Gastroesophageal sphincter (tissue), 3 donors: ENCODE measurements at regions not wholly inside any gene's neighbourhood (a gene's known extent, or its start where the extent isn't known, plus 50 kb on each side); places are given as distances from the start of the nearest gene placed in this dataset.

ENCODE experiments used
- POLR2A ChIP-seq, 2 donors: fragments of 450-650 bp; IDR thresholded peaks; one replicate each; pipeline ENCODE4 v1.6.1; 2017; ENCODE audit warnings: antibody characterized with exemption in 2 of 2, mild to moderate bottlenecking in 2 of 2, moderate library complexity in 1 of 2
- TF ChIP-seq, protein P1 (sequence below), 4 experiments: fragments of 200-600 bp in 2 of 4; fragments of 450-650 bp in 2 of 4; sonication (generic) in 1 of 4; IDR thresholded peaks; one replicate each; pipeline ENCODE4 v1.5.1; 2017 to 2019; ENCODE audit warnings: antibody characterized with exemption in 4 of 4, mild to moderate bottlenecking in 2 of 4, moderate library complexity in 2 of 4

DNA sequence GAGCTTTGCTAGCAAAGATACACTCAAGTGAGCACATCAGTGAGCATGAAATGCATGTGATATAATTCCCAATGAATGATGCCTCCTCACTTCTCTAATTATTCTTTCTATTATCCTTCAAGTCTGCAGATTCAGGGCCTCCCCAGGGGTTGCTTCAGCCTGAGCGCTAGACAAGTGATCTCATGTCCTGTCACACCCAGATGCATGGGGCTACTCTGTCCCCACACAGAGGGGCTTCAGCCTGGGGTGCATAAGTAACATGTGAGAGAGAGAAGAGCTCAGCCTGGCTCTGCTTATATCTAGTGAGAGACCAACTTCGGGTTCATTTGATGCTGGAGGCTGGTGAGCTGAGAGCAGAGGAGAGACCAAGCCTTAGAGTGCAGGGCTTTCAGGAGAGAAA is 85.2 kb downstream of the VPREB1 start:
- no peak for TF ChIP-seq POLR2A (IDR thresholded peaks at IDR 0.05)
- TF ChIP-seq, protein P1, sequence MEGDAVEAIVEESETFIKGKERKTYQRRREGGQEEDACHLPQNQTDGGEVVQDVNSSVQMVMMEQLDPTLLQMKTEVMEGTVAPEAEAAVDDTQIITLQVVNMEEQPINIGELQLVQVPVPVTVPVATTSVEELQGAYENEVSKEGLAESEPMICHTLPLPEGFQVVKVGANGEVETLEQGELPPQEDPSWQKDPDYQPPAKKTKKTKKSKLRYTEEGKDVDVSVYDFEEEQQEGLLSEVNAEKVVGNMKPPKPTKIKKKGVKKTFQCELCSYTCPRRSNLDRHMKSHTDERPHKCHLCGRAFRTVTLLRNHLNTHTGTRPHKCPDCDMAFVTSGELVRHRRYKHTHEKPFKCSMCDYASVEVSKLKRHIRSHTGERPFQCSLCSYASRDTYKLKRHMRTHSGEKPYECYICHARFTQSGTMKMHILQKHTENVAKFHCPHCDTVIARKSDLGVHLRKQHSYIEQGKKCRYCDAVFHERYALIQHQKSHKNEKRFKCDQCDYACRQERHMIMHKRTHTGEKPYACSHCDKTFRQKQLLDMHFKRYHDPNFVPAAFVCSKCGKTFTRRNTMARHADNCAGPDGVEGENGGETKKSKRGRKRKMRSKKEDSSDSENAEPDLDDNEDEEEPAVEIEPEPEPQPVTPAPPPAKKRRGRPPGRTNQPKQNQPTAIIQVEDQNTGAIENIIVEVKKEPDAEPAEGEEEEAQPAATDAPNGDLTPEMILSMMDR (IDR thresholded peaks at IDR 0.05), result no peak
